Liver (tissue), 3 donors: ENCODE measurements at regions not wholly inside any gene's neighbourhood (a gene's known extent, or its start where the extent isn't known, plus 50 kb on each side); places are given as distances from the start of the nearest gene placed in this dataset.

Experiments
- ATF3 ChIP-seq: IDR thresholded peaks from 2 replicates; pipeline ENCODE4 v1.6.1; 2016; ENCODE audit warnings: antibody characterized with exemption
- CTCF ChIP-seq: fragments of 150-350 bp; IDR thresholded peaks from 2 replicates; pipeline ENCODE4 v1.5.1; 2017; ENCODE audit warnings: improper control_type of control experiment, low read depth, low read length; ENCODE audit not compliant: missing input control
- GABPA ChIP-seq, 2 donors: IDR thresholded peaks in 1 of 2; conservative IDR thresholded peaks in 1 of 2; 2 replicates each; pipeline ENCODE4 v1.6.1; 2016; ENCODE audit warnings: antibody characterized with exemption in 2 of 2, mild to moderate bottlenecking in 1 of 2, moderate library complexity in 1 of 2
- HNF4G ChIP-seq: IDR thresholded peaks from 2 replicates; pipeline ENCODE4 v1.6.1; 2016; ENCODE audit warnings: antibody characterized with exemption
- JUND ChIP-seq, 2 donors: IDR thresholded peaks; 2 replicates each; pipeline ENCODE4 v1.6.1; 2016; ENCODE audit warnings: antibody characterized with exemption in 2 of 2
- RAD21 ChIP-seq, 2 donors: IDR thresholded peaks; 2 replicates each; pipeline ENCODE4 v1.6.1; 2016; ENCODE audit warnings: antibody characterized with exemption in 2 of 2, mild to moderate bottlenecking in 2 of 2
- REST ChIP-seq: IDR thresholded peaks from 2 replicates; pipeline ENCODE4 v1.6.1; 2016; ENCODE audit warnings: antibody characterized with exemption, mild to moderate bottlenecking
- RXRA ChIP-seq, 2 donors: IDR thresholded peaks; 2 replicates each; pipeline ENCODE4 v1.6.1; 2017 to 2018; ENCODE audit warnings: antibody characterized with exemption in 2 of 2, mild to moderate bottlenecking in 1 of 2
- SP1 ChIP-seq: IDR thresholded peaks from 2 replicates; pipeline ENCODE4 v1.6.1; 2018; ENCODE audit warnings: antibody characterized with exemption, mild to moderate bottlenecking
- TAF1 ChIP-seq: conservative IDR thresholded peaks from 2 replicates; pipeline ENCODE4 v1.6.1; 2016; ENCODE audit warnings: antibody characterized with exemption, mild to moderate bottlenecking
- YY1 ChIP-seq: IDR thresholded peaks from 2 replicates; pipeline ENCODE4 v1.6.1; 2016; ENCODE audit warnings: antibody characterized with exemption, mild to moderate bottlenecking
- TF ChIP-seq, protein P1 (sequence below): IDR thresholded peaks from 2 replicates; pipeline ENCODE4 v1.6.1; 2016; ENCODE audit warnings: antibody characterized with exemption
- TF ChIP-seq, protein P2 (sequence below): IDR thresholded peaks from 2 replicates; pipeline ENCODE4 v1.6.1; 2016; ENCODE audit warnings: antibody characterized with exemption
- donor health status: healthy.
- donor health status: healthy.

- TF ChIP-seq CTCF (no peak), YY1 (no peak), TAF1 (no peak), RAD21 (IDR thresholded peaks at IDR 0.05) (no peak), ATF3 (no peak), HNF4G (no peak), GABPA (IDR thresholded peaks at IDR 0.05 in 1 of 2, conservative IDR thresholded peaks at IDR 0.05 in 1 of 2) (no peak), RXRA (IDR thresholded peaks at IDR 0.05) (no peak), REST (no peak), JUND (IDR thresholded peaks at IDR 0.05) (no peak), SP1 (no peak)
- TF ChIP-seq, protein P1, sequence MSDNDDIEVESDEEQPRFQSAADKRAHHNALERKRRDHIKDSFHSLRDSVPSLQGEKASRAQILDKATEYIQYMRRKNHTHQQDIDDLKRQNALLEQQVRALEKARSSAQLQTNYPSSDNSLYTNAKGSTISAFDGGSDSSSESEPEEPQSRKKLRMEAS: no peak
- TF ChIP-seq, protein P2, sequence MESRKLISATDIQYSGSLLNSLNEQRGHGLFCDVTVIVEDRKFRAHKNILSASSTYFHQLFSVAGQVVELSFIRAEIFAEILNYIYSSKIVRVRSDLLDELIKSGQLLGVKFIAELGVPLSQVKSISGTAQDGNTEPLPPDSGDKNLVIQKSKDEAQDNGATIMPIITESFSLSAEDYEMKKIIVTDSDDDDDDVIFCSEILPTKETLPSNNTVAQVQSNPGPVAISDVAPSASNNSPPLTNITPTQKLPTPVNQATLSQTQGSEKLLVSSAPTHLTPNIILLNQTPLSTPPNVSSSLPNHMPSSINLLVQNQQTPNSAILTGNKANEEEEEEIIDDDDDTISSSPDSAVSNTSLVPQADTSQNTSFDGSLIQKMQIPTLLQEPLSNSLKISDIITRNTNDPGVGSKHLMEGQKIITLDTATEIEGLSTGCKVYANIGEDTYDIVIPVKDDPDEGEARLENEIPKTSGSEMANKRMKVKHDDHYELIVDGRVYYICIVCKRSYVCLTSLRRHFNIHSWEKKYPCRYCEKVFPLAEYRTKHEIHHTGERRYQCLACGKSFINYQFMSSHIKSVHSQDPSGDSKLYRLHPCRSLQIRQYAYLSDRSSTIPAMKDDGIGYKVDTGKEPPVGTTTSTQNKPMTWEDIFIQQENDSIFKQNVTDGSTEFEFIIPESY: no peak
Observed at GRCh38 chr12:107558816-107559382, 126.7 kb upstream of the PWP1 start.
